Heart left ventricle (tissue), 16 donors: ENCODE measurements at regions not wholly inside any gene's neighbourhood (a gene's known extent, or its start where the extent isn't known, plus 50 kb on each side); places are given as distances from the start of the nearest gene placed in this dataset.

Experiments
- ATAC-seq, 4 donors: fragments of 200-7000 bp; cut with Tn5 transposase; one replicate each; pipeline ENCODE4 v1.9.1; 2020 to 2022; ENCODE audit warnings: moderate library complexity in 4 of 4, mild to moderate bottlenecking in 3 of 4, moderate number of reproducible peaks in 1 of 4
- DNase-seq, 5 donors: peaks; one replicate each; pipeline ENCODE4 v3.0.0-alpha.2; 2020
- H3K27ac ChIP-seq, 12 donors: fragments of 200-600 bp; sonication (generic) in 4 of 12; one replicate each; pipeline versions ENCODE4 v1.5.0 to v1.8.0; 2016 to 2022; ENCODE audit warnings: mild to moderate bottlenecking in 2 of 12
- H3K27me3 ChIP-seq, 9 donors: fragments of 200-600 bp; sonication (generic) in 2 of 9; one replicate each; pipeline versions ENCODE4 v1.5.1 to v1.8.0; 2016 to 2022; ENCODE audit warnings: mild to moderate bottlenecking in 3 of 9
- H3K36me3 ChIP-seq, 9 donors: fragments of 200-600 bp; sonication (generic) in 2 of 9; one replicate each; pipeline versions ENCODE4 v1.5.0 to v1.8.0; 2018 to 2022; ENCODE audit warnings: mild to moderate bottlenecking in 2 of 9
- H3K4me1 ChIP-seq, 12 donors: fragments of 200-600 bp; sonication (generic) in 4 of 12; one replicate each; pipeline versions ENCODE4 v1.5.0 to v1.8.0; 2016 to 2022; ENCODE audit warnings: mild to moderate bottlenecking in 3 of 12
- H3K4me3 ChIP-seq, 12 donors: fragments of 200-600 bp; sonication (generic) in 4 of 12; one replicate each; pipeline versions ENCODE4 v1.5.0 to v1.8.0; 2017 to 2022; ENCODE audit warnings: mild to moderate bottlenecking in 9 of 12, moderate library complexity in 4 of 12
- H3K9me3 ChIP-seq, 12 donors: fragments of 200-600 bp; sonication (generic) in 4 of 12; one replicate each; pipeline versions ENCODE4 v1.5.0 to v1.8.0; 2016 to 2022; ENCODE audit warnings: mild to moderate bottlenecking in 1 of 12
- POLR2A ChIP-seq, 2 donors: fragments of 450-650 bp; IDR thresholded peaks; one replicate each; pipeline ENCODE4 v1.6.1; 2017; ENCODE audit warnings: antibody characterized with exemption in 2 of 2, mild to moderate bottlenecking in 2 of 2, moderate library complexity in 2 of 2
- WGBS, 4 donors: extraction: QIAGEN DNeasy Blood & Tissue Kit in 2 of 4; methylation state at CpG; one replicate each; pipeline versions ENCODE4 v1.1.5 to v1.1.7; 2013 to 2018; 5-methylcytosine and 5-hydroxymethylcytosine counted together
- intact Hi-C, 10 donors: fragments of 100-400 bp; cut with DNase I; formaldehyde crosslinking; loops; one replicate each; pipeline versions ENCODE4 v1.11.1 to v1.14.2; 2022
- TF ChIP-seq, protein P1 (sequence below), 12 donors: fragments of 200-600 bp; sonication (generic) in 4 of 12; IDR thresholded peaks; one replicate each; pipeline versions ENCODE4 v1.5.0 to v1.8.0; 2018 to 2022; ENCODE audit warnings: antibody characterized with exemption in 12 of 12, mild to moderate bottlenecking in 5 of 12
- donor health status: ischemic (EF 13 %, LVEDD 7.1; RV severe dilation, severe dysfunction).
- donor health status: healthy with polysubstance abuse.
- donor health status: DM: no; HTN: yes; CAD: no.
- donor health status: DM: no; HTN: no; CAD: no.
- donor health status: ischemic (EF 25% LVEDD 6.9; RV normal size, moderate dysfunction).
- donor health status: ischemic (EF 25% LVEDD 5.7; RV mildly dilated, moderate dysfunction).
- donor health status: healthy.
- donor health status: DM: yes; HTN: yes; CAD: no.
- donor health status: ischemic (EF 35%, LVEDD 5.7; RV mildly dilated, moderate dysfunction).
- donor health status: nonischemic (EF 11% LVEDD 7.7; RV severe dilation, severe dysfunction).
- donor health status: DM: yes; HTN: yes; CAD: no.
- donor health status: PGD.
- donor health status: ischemic (EF 29% LVEDD 5.4; RV normal size, mild dysfunction).
- donor health status: nonischemic (EF 23%, LVEDD 6.1; RV moderate dilation, normal function).

DNA sequence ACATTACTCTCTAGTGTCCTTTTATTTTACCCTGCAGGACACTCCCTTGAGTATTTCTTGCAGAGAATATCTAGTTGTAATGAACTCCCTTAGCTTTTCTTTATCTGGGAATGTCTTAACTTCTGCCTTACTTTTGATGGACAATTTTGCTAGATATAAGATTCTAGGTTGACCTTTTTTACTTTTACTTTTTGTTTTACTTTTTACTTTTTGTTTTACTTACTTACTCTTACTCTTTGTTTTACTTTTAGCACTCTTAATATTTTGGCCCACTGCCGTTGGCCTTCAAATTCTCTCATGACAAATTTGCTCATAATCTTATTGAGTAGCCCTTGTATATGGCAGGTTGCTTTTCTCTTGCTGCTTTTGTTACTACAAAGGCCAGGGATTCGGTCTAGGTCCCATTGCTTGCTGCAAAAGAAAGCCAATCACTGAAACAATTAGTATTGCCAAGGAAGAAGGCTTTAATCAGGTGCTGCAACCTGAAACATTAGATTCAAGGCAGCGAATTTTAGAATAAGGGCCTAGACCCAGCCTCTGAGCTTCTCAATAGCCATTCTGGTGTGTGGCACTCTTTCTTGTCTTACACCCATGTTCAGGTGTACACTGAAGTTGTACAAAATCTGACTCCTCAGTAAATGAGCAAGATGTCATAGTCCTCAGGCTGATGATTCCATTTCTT is 137.0 kb downstream of the TES start:
- Histone ChIP-seq H3K27me3 (no peaks in the 10 kb centered on the region), H3K9me3 (peaks cover 0 to 22% (median 0%) of the 10 kb centered on the region in 12 donors), H3K4me1 (peaks cover 0 to 3% (median 0%) of the 10 kb centered on the region in 12 donors), H3K27ac (no peak overlapping the region), H3K36me3 (no peaks in the 10 kb centered on the region), H3K4me3 (no peak overlapping the region)
- DNase-seq (no peak), ATAC-seq (no peak)
- intact Hi-C loops, result loop anchor here in 2 of 10 donors (5.0 kb wide), 2 partner anchors 65 to 85 kb away; no protein-coding TSS in a partner anchor
- no peak for TF ChIP-seq POLR2A (IDR thresholded peaks at IDR 0.05)
- TF ChIP-seq, protein P1, sequence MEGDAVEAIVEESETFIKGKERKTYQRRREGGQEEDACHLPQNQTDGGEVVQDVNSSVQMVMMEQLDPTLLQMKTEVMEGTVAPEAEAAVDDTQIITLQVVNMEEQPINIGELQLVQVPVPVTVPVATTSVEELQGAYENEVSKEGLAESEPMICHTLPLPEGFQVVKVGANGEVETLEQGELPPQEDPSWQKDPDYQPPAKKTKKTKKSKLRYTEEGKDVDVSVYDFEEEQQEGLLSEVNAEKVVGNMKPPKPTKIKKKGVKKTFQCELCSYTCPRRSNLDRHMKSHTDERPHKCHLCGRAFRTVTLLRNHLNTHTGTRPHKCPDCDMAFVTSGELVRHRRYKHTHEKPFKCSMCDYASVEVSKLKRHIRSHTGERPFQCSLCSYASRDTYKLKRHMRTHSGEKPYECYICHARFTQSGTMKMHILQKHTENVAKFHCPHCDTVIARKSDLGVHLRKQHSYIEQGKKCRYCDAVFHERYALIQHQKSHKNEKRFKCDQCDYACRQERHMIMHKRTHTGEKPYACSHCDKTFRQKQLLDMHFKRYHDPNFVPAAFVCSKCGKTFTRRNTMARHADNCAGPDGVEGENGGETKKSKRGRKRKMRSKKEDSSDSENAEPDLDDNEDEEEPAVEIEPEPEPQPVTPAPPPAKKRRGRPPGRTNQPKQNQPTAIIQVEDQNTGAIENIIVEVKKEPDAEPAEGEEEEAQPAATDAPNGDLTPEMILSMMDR (IDR thresholded peaks at IDR 0.05), result no peak
- WGBS, 4 donors, result 93 to 98% (median 97%) methylated on average over 3 of the region's 3 CpGs

DNA sequence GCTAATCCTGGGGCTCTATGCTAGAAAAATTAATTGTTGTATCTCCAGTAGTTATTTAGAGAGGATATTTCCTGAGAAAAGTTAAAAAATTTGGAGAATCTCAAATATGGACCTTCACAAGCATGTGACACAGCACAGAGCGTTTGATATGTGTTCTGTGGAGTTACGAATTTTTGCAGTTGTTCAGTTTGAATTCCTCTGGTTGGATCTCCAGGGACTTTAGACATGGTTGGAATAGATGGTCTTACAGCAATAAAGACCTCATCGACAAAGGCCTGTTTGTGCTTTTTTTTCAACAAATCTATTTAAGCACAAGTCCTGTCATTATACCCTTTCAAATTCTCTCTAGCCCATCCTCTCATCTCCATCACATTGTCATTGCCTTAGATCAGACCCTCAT is 138.0 kb downstream of the TES start:
- no peaks in the 10 kb centered on the region for H3K36me3 ChIP-seq
- H3K27me3 ChIP-seq, result no peaks in the 10 kb centered on the region
- peaks cover 0 to 21% (median 0%) of the 10 kb centered on the region in 12 donors for H3K9me3 ChIP-seq
- WGBS, 4 donors, result 69 to 80% (median 75%) methylated on average over 3 of the region's 3 CpGs
- intact Hi-C loops, result loop anchor here in 2 of 10 donors (5.0 kb wide), 2 partner anchors 66 to 86 kb away; no protein-coding TSS in a partner anchor
- H3K4me3 ChIP-seq, result no peak overlapping the region
- H3K27ac ChIP-seq, result no peak overlapping the region
- H3K4me1 ChIP-seq, result peaks cover 0 to 12% (median 4%) of the 10 kb centered on the region in 12 donors
- no peak for ATAC-seq
- TF ChIP-seq POLR2A (IDR thresholded peaks at IDR 0.05), result no peak
- TF ChIP-seq, protein P1 (IDR thresholded peaks at IDR 0.05), result no peak
- no peak for DNase-seq

DNA sequence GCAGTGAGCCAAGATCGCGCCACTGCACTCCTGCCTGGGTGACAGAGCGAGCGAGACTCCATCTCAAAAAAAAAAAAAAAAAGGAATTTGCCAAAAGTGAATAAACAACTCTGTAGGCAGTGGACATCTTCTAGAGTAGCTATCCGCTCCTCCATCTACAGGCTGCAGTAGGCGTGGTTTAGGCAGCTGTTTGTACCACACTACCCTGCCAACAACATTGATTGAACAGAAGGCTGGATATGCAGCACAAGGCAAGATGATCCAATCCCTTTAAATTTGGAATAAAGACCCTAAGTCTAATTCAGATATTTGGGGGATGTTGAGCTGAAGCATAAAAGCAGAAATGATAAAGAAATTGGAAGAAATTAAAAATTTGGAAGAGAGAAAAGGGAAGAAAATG is 141.6 kb downstream of the TES start:
- Histone ChIP-seq H3K4me1 (peaks cover 0 to 48% (median 37%) of the 10 kb centered on the region in 12 donors), H3K36me3 (no peaks in the 10 kb centered on the region), H3K27ac (peak overlapping the region in 7 of 12 donors; percentile 22 to 93 (median 85)), H3K27me3 (no peaks in the 10 kb centered on the region), H3K4me3 (no peak overlapping the region), H3K9me3 (peaks cover 0 to 2% (median 0%) of the 10 kb centered on the region in 12 donors)
- intact Hi-C loops, result loop anchor here in 9 of 10 donors (5.0 to 10.0 kb wide), 7 partner anchors 75 to 233 kb away; partner anchors contain the start of gene CAV1 (in 4 of the 9)
- DNase-seq (no peak), ATAC-seq (no peak)
- TF ChIP-seq POLR2A (IDR thresholded peaks at IDR 0.05), result no peak
- TF ChIP-seq, protein P1 (IDR thresholded peaks at IDR 0.05), result no peak
- WGBS, 4 donors, result 97 to 99% (median 98%) methylated on average over 6 of the region's 6 CpGs

DNA sequence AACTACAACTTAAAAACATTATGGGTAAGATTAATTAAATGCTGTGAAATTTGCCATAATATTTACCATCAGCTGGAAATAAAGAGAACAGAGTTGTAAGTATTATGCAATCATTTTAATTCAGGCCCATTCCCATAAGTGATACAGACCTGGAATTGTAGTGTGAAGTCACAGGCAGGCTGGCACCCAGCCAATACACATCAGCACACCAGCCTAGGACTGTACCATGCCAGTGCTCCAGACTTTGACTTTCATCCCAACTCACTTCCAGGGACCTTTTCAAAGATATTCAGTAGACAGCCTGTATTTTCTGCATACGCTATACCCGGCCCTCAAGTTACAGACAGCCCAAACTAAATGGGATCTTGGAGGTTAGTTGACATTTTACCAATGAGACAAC is 143.3 kb downstream of the TES start:
- H3K4me1 ChIP-seq, result peaks cover 3 to 65% (median 53%) of the 10 kb centered on the region in 12 donors

More for the DNA sequence above, 143.3 kb downstream of the TES start:
- ATAC-seq (peak; percentile 42 to 67 (median 52)), DNase-seq (peak in 4 of 5 donors; percentile 57 to 75 (median 68))
- intact Hi-C loops, result loop anchor here (1.0 to 10.0 kb wide), 13 partner anchors 39 to 231 kb away; partner anchors contain the start of gene CAV1 (in 5 of the 10)
- Histone ChIP-seq H3K9me3 (no peaks in the 10 kb centered on the region), H3K4me3 (peak overlapping the region in 3 of 12 donors; percentile 2 to 28 (median 27)), H3K27me3 (no peaks in the 10 kb centered on the region), H3K27ac (peak overlapping the region; percentile 78 to 95 (median 86)), H3K36me3 (no peaks in the 10 kb centered on the region)
- TF ChIP-seq, protein P1 (IDR thresholded peaks at IDR 0.05), result no peak
- no peak for TF ChIP-seq POLR2A (IDR thresholded peaks at IDR 0.05)
- 15 to 32% (median 19%) methylated on average over 2 of the region's 2 CpGs for WGBS, 4 donors
